Tibial nerve (tissue), 4 donors: ENCODE measurements at regions not wholly inside any gene's neighbourhood (a gene's known extent, or its start where the extent isn't known, plus 50 kb on each side); places are given as distances from the start of the nearest gene placed in this dataset.

ENCODE experiments used
- DNase-seq, 2 donors: peaks; one replicate each; pipeline ENCODE4 v3.0.0-alpha.2; 2019; ENCODE audit warnings: low spot score in 2 of 2
- H3K27ac ChIP-seq, 4 donors: fragments of 200-600 bp; sonication (generic) in 3 of 4; one replicate each; pipeline ENCODE4 v1.5.1; 2017 to 2019; ENCODE audit warnings: mild to moderate bottlenecking in 1 of 4
- H3K27me3 ChIP-seq, 2 donors: fragments of 200-600 bp; sonication (generic) in 1 of 2; one replicate each; pipeline versions ENCODE4 v1.5.1 to v1.6.0; 2017 to 2019
- H3K36me3 ChIP-seq, 3 donors: fragments of 200-600 bp; sonication (generic); one replicate each; pipeline ENCODE4 v1.5.1; 2018 to 2019
- H3K4me1 ChIP-seq, 4 donors: fragments of 200-600 bp; sonication (generic) in 3 of 4; one replicate each; pipeline ENCODE4 v1.5.1; 2017 to 2019
- H3K4me3 ChIP-seq, 4 donors: fragments of 200-600 bp; sonication (generic) in 3 of 4; one replicate each; pipeline ENCODE4 v1.5.1; 2017 to 2019; ENCODE audit warnings: mild to moderate bottlenecking in 1 of 4, moderate library complexity in 1 of 4
- H3K9me3 ChIP-seq, 4 donors: fragments of 200-600 bp; sonication (generic) in 3 of 4; one replicate each; pipeline ENCODE4 v1.5.1; 2017 to 2019
- EP300 ChIP-seq, 2 donors: sonication (generic); formaldehyde crosslinking; IDR thresholded peaks; one replicate each; pipeline ENCODE4 v1.6.1; 2017; ENCODE audit warnings: antibody characterized with exemption in 2 of 2, mild to moderate bottlenecking in 1 of 2
- POLR2A ChIP-seq, 2 donors: fragments of 450-650 bp; IDR thresholded peaks; one replicate each; pipeline ENCODE4 v1.6.1; 2017; ENCODE audit warnings: antibody characterized with exemption in 2 of 2, mild to moderate bottlenecking in 2 of 2, moderate library complexity in 2 of 2
- WGBS, 2 donors: methylation state at CpG; one replicate each; pipeline ENCODE4 v1.1.5; 2018; 5-methylcytosine and 5-hydroxymethylcytosine counted together
- TF ChIP-seq, protein P1 (sequence below), 5 experiments: fragments of 200-600 bp in 3 of 5; fragments of 450-650 bp in 2 of 5; sonication (generic) in 3 of 5; IDR thresholded peaks; one replicate each; pipeline ENCODE4 v1.5.1; 2016 to 2019; ENCODE audit warnings: antibody characterized with exemption in 5 of 5, mild to moderate bottlenecking in 3 of 5, moderate library complexity in 2 of 5

DNA sequence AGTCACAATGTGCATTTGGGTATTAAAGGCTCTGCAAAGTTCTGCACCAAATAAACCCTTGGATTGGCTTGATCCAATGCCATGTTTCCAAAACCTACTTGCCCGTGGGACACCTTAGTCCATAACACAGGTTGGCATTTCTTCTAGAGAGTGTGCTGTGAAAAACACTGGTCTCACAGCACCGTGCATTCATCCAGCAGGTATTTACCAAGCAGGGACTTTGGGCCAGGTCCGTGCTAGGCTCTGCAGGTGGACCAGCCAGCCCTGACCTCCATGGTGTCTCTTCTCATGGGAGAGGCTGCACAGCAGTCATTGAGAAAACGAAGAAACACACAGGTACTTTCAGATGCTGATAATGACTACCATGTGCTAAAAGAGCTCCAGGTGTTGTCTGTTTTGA is 112.6 kb downstream of the CDH26 start:
- H3K36me3 ChIP-seq = no peaks in the 10 kb centered on the region
- H3K4me3 ChIP-seq = no peak overlapping the region
- no peak overlapping the region for H3K27ac ChIP-seq
- TF ChIP-seq, protein P1, sequence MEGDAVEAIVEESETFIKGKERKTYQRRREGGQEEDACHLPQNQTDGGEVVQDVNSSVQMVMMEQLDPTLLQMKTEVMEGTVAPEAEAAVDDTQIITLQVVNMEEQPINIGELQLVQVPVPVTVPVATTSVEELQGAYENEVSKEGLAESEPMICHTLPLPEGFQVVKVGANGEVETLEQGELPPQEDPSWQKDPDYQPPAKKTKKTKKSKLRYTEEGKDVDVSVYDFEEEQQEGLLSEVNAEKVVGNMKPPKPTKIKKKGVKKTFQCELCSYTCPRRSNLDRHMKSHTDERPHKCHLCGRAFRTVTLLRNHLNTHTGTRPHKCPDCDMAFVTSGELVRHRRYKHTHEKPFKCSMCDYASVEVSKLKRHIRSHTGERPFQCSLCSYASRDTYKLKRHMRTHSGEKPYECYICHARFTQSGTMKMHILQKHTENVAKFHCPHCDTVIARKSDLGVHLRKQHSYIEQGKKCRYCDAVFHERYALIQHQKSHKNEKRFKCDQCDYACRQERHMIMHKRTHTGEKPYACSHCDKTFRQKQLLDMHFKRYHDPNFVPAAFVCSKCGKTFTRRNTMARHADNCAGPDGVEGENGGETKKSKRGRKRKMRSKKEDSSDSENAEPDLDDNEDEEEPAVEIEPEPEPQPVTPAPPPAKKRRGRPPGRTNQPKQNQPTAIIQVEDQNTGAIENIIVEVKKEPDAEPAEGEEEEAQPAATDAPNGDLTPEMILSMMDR (IDR thresholded peaks at IDR 0.05) = no peak
- TF ChIP-seq POLR2A (IDR thresholded peaks at IDR 0.05) = no peak
- no peak for TF ChIP-seq EP300 (IDR thresholded peaks at IDR 0.05)
- H3K9me3 ChIP-seq = no peaks in the 10 kb centered on the region
- WGBS, 2 donors = 81 to 84% methylated on average over 4 of the region's 4 CpGs
- H3K4me1 ChIP-seq = no peaks in the 10 kb centered on the region
- no peak for DNase-seq
- H3K27me3 ChIP-seq = no peaks in the 10 kb centered on the region

DNA sequence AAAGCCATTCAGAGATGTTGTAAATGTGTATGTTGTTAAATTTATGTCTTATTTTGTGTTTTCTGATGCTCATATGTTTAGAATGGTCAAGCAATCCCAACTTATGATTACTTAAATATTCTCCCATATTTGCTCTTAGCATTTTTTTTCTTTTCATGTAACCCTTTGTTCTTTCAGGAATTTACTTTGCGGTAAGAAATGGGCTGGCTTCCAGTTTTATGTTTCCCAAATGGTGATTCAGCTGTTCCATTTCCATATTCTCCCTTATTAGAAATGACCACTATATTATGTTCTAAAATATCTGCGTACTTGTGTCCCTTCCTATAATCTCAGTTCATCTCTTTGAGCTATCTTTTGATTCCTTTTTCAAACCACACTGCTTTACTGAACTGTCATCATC is 113.7 kb downstream of the CDH26 start:
- TF ChIP-seq POLR2A (IDR thresholded peaks at IDR 0.05) (no peak), EP300 (IDR thresholded peaks at IDR 0.05) (no peak)
- TF ChIP-seq, protein P1 (IDR thresholded peaks at IDR 0.05) = no peak
- no peak overlapping the region for H3K27ac ChIP-seq
- DNase-seq = no peak
- H3K36me3 ChIP-seq = no peaks in the 10 kb centered on the region
- WGBS, 2 donors = 35 to 40% methylated on average over 2 of the region's 2 CpGs
- no peaks in the 10 kb centered on the region for H3K4me1 ChIP-seq
- no peaks in the 10 kb centered on the region for H3K9me3 ChIP-seq
- H3K4me3 ChIP-seq = no peak overlapping the region
- no peaks in the 10 kb centered on the region for H3K27me3 ChIP-seq

DNA sequence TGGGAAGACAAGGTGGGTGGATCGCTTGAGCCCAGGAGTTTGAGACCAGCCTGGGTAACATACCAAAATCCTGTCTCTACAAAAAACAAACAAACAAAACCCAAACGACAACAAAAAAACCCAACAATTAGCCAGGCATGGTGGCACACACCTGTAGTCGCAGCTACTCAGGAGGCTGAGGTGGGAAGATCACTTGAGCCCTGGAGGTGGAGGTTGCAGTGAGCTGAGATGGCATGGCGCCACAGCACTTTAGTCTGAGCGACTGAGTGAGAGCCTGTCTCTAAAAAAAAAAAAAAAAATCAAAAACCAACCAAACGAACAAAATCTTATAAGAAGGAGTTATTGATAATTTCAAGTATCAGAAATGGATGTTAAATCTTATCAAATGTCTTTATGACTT is 114.9 kb downstream of the CDH26 start:
- Histone ChIP-seq H3K9me3 (no peaks in the 10 kb centered on the region), H3K36me3 (no peaks in the 10 kb centered on the region), H3K4me1 (peaks cover 0 to 5% (median 0%) of the 10 kb centered on the region in 4 donors), H3K27me3 (no peaks in the 10 kb centered on the region), H3K27ac (no peak overlapping the region), H3K4me3 (no peak overlapping the region)
- no peak for DNase-seq
- no peak for TF ChIP-seq POLR2A (IDR thresholded peaks at IDR 0.05)
- TF ChIP-seq, protein P1 (IDR thresholded peaks at IDR 0.05) = no peak
- no peak for TF ChIP-seq EP300 (IDR thresholded peaks at IDR 0.05)
- 90 to 92% methylated on average over 6 of the region's 6 CpGs for WGBS, 2 donors

DNA sequence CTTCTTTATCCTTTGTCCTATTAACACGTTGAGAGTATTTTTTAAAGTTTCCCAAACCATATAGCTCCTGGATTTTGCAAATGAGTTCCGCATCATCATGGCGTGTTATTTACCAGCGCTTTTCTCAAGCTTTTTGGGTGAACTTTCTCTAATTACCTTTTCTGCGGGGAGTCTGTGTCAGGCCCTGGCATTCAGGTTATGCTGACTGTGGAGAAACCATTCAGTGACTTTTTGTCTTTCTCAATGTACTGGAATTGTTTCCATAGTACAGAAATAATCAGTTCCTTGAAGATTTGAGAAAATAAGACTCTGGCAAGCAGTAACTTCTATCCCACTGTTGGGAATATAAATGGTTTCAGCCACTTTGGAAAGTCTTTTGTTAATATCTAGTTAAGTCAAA is 115.3 kb downstream of the CDH26 start:
- Histone ChIP-seq H3K4me1 (peaks cover 0 to 9% (median 0%) of the 10 kb centered on the region in 4 donors), H3K27me3 (no peaks in the 10 kb centered on the region), H3K27ac (no peak overlapping the region), H3K36me3 (no peaks in the 10 kb centered on the region), H3K9me3 (no peaks in the 10 kb centered on the region), H3K4me3 (no peak overlapping the region)
- no peak for DNase-seq
- 72 to 88% methylated on average over 5 of the region's 5 CpGs for WGBS, 2 donors
- TF ChIP-seq EP300 (IDR thresholded peaks at IDR 0.05) (no peak), POLR2A (IDR thresholded peaks at IDR 0.05) (no peak)
- TF ChIP-seq, protein P1 (IDR thresholded peaks at IDR 0.05) = no peak

DNA sequence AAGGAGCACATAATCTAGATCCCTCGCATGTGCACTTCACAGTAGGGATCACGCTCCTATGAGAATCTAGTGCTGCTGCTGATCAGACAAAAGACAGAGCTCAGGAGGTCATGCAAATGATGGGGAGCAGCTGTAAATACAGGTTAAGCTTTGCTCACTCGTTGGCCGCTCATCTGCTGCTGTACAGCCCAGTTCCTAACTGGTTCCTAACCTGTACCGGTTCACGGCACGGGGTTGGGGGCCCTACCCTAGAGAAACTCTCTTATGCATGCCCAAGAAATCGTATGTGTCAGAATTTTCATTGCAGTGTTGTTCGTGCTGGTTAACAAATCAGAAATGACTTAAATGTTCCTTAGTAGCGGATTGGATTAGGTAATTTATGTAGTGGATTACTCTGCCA is 116.1 kb downstream of the CDH26 start:
- H3K4me3 ChIP-seq = no peak overlapping the region
- TF ChIP-seq EP300 (IDR thresholded peaks at IDR 0.05) (no peak), POLR2A (IDR thresholded peaks at IDR 0.05) (no peak)
- TF ChIP-seq, protein P1 (IDR thresholded peaks at IDR 0.05) = no peak
- WGBS, 2 donors = 84 to 92% methylated on average over 10 of the region's 10 CpGs
- no peaks in the 10 kb centered on the region for H3K27me3 ChIP-seq
- peaks cover 0 to 14% (median 0%) of the 10 kb centered on the region in 4 donors for H3K4me1 ChIP-seq
- no peaks in the 10 kb centered on the region for H3K36me3 ChIP-seq
- no peak overlapping the region for H3K27ac ChIP-seq
- no peaks in the 10 kb centered on the region for H3K9me3 ChIP-seq
- no peak for DNase-seq
